SU-DHL-6 (cell line): ENCODE measurements at regions not wholly inside any gene's neighbourhood (a gene's known extent, or its start where the extent isn't known, plus 50 kb on each side); places are given as distances from the start of the nearest gene placed in this dataset.

Experiments used
- H2AFZ ChIP-seq: fragments of 200-600 bp; sonication (generic); 2 replicates; pipeline ENCODE4 v1.6.1; 2014; ENCODE audit warnings: low read depth, mild to moderate bottlenecking, moderate library complexity, mixed read lengths, antibody characterized with exemption, low read length; ENCODE audit not compliant: severe bottlenecking
- H3F3A ChIP-seq: fragments of 200-600 bp; shearing (Covaris generic); 2 replicates; pipeline ENCODE4 v1.6.0; 2016; ENCODE audit warnings: antibody characterized with exemption, mild to moderate bottlenecking; ENCODE audit not compliant: insufficient read depth
- H3K27ac ChIP-seq: fragments of 200-600 bp; sonication (generic); 2 replicates; pipeline ENCODE4 v1.5.1; 2016; ENCODE audit warnings: low read depth, mild to moderate bottlenecking, low read length, moderate library complexity, mixed read lengths
- H3K27me3 ChIP-seq: fragments of 200-600 bp; sonication (generic), shearing (Covaris generic); 2 replicates; pipeline ENCODE4 v1.6.0; 2014; ENCODE audit warnings: mild to moderate bottlenecking, low read length
- H3K36me3 ChIP-seq: fragments of 200-600 bp; sonication (generic); 2 replicates; pipeline ENCODE4 v1.6.1; 2014; ENCODE audit warnings: mild to moderate bottlenecking, low read length, mixed read lengths
- H3K4me2 ChIP-seq: fragments of 300-600, 200-600 bp; shearing (Covaris generic), sonication (generic); 2 replicates; pipeline ENCODE4 v1.6.0; 2014; ENCODE audit warnings: low read length, low read depth, mild to moderate bottlenecking; ENCODE audit not compliant: poor library complexity, severe bottlenecking
- H3K4me3 ChIP-seq: fragments of 200-600 bp; sonication (generic); 2 replicates; pipeline ENCODE4 v1.5.1; 2014; ENCODE audit warnings: antibody characterized with exemption, low read length, mild to moderate bottlenecking, mixed read lengths; ENCODE audit not compliant: insufficient read depth, poor library complexity, severe bottlenecking
- H3K79me2 ChIP-seq: fragments of 200-600 bp; sonication (generic); 2 replicates; pipeline ENCODE4 v1.6.1; 2014; ENCODE audit warnings: mild to moderate bottlenecking, low read length, moderate library complexity; ENCODE audit not compliant: insufficient read depth
- H3K9ac ChIP-seq: fragments of 200-600 bp; sonication (generic); 2 replicates; pipeline ENCODE4 v1.7.0; 2014; ENCODE audit warnings: mild to moderate bottlenecking, low read length
- H3K9me2 ChIP-seq: fragments of 200-600 bp; sonication (generic); replicated peaks from 2 replicates; pipeline ENCODE4 v1.6.1; 2014; ENCODE audit warnings: low read length; ENCODE audit not compliant: insufficient read depth
- H3K9me3 ChIP-seq: fragments of 200-600 bp; sonication (generic); 2 replicates; pipeline ENCODE4 v1.6.1; 2014; ENCODE audit warnings: low read length, mixed read lengths; ENCODE audit not compliant: insufficient read depth
- H4K20me1 ChIP-seq: fragments of 200-600 bp; sonication (generic); 2 replicates; pipeline ENCODE4 v1.6.1; 2014; ENCODE audit warnings: low read depth, mild to moderate bottlenecking, antibody characterized with exemption, low read length, moderate library complexity, mixed read lengths
- EZH2phosphoT487 ChIP-seq: fragments of 200-600 bp; sonication (generic), shearing (Covaris generic); conservative IDR thresholded peaks from 2 replicates; pipeline ENCODE4 v1.6.1; 2018; ENCODE audit warnings: mild to moderate bottlenecking, antibody characterized with exemption, low read length, moderate library complexity, mixed read lengths
- TF ChIP-seq, protein P1 (sequence below): fragments of 200-600 bp; sonication (generic); IDR thresholded peaks from one replicate; pipeline ENCODE4 v1.5.1; 2017; ENCODE audit warnings: antibody characterized with exemption, mild to moderate bottlenecking, low read length, moderate library complexity; ENCODE audit not compliant: insufficient read depth, poor library complexity, severe bottlenecking

DNA sequence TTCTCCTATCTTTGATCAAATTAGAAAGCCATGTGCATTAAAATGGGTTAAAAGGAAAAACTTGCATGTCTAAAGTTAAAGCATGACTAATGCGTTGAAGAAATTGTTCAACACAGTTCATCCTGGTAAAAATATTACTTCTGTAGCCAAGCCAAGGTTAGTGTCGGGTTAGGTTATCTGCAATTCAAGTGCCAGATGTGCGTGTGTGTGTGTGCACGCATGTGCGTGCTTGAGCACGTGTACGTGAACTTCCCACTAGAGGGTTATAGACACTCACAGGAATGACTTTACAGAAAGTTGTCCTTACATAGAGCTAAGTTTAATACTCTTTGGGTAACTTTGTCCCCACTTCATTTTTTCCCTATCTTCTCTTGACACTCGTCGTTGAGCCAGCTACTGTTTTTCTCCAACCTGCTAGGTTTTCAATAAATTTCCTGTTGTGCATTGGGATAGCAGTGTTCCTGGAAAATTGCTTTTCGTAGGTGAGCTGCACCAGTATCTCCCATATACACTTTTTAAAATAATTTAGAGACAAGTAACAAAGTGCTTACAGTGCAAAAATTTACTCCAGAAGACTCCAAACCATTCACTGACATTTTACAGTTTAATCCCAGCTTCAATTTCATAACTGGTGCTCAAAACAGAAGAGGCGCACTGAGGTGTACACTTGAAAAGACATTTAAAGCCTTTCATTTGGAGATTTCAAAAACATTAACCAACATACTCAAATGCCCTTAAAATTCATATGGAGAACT, 353.8 kb downstream of the NFIB start:
- Histone ChIP-seq H3K9me3 (no peaks in the 10 kb centered on the region), H3F3A (no peaks in the 10 kb centered on the region), H2AFZ (no peak overlapping the region), H4K20me1 (no peaks in the 10 kb centered on the region), H3K27me3 (no peaks in the 10 kb centered on the region), H3K4me3 (no peak overlapping the region), H3K9ac (no peak overlapping the region), H3K9me2 (0 out of 2 replicates have a peak, but pooled peaks cover 6% of the 10 kb centered on the region), H3K79me2 (no peaks in the 10 kb centered on the region), H3K27ac (no peak overlapping the region), H3K36me3 (no peaks in the 10 kb centered on the region), H3K4me2 (no peak overlapping the region)
- TF ChIP-seq, protein P1, sequence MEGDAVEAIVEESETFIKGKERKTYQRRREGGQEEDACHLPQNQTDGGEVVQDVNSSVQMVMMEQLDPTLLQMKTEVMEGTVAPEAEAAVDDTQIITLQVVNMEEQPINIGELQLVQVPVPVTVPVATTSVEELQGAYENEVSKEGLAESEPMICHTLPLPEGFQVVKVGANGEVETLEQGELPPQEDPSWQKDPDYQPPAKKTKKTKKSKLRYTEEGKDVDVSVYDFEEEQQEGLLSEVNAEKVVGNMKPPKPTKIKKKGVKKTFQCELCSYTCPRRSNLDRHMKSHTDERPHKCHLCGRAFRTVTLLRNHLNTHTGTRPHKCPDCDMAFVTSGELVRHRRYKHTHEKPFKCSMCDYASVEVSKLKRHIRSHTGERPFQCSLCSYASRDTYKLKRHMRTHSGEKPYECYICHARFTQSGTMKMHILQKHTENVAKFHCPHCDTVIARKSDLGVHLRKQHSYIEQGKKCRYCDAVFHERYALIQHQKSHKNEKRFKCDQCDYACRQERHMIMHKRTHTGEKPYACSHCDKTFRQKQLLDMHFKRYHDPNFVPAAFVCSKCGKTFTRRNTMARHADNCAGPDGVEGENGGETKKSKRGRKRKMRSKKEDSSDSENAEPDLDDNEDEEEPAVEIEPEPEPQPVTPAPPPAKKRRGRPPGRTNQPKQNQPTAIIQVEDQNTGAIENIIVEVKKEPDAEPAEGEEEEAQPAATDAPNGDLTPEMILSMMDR, result no peak
- TF ChIP-seq EZH2phosphoT487, result no peak

DNA sequence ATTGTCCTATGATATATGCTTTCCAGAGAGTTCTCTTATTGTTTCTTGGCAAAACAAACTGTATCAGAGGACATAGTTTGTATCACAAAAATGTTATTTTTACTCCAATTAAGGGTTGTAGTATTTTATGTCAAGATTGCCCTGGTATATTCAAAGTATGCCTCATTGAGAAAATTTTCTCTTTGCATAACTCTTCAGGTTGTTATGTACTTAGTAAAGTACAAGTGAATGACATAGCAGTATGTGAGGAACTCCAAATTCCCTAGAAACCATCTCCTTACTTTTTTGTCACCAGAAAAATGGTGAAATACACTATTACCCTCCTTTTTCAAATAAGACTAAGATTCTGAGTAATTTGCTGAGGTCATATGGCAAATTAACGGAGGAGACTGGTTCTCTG, 355.3 kb downstream of the NFIB start:
- Histone ChIP-seq H3K36me3 (no peaks in the 10 kb centered on the region), H3K27me3 (no peaks in the 10 kb centered on the region), H2AFZ (no peak overlapping the region), H3K79me2 (no peaks in the 10 kb centered on the region), H3F3A (no peaks in the 10 kb centered on the region), H3K27ac (no peak overlapping the region), H3K9ac (no peak overlapping the region), H4K20me1 (no peaks in the 10 kb centered on the region), H3K9me3 (no peaks in the 10 kb centered on the region), H3K4me2 (no peak overlapping the region), H3K9me2 (0 out of 2 replicates have a peak, but pooled peaks cover 6% of the 10 kb centered on the region), H3K4me3 (no peak overlapping the region)
- TF ChIP-seq EZH2phosphoT487, result no peak
- TF ChIP-seq, protein P1, result no peak

DNA sequence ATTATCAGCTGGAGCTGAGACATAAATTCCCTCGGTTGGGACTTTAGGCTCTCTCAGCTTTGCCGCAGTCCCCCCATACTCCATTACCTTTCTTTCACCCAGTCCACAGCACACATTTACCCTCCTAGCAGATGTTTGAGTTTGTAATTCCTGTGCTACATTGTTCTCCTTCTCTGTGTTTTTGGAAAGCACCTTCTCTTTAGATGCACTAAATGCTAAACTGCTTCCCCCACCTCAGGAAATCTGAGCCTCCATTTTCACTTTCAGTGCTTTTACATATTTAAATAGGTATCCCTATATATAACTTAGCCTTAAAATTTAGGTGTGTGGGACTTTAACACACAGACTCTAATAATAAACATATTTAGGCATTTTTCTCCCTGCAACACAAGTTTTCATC, 356.9 kb downstream of the NFIB start:
- no peak overlapping the region for H3K4me3 ChIP-seq
- H3K79me2 ChIP-seq, result no peaks in the 10 kb centered on the region
- H3K27ac ChIP-seq, result no peak overlapping the region
- H3K4me2 ChIP-seq, result no peak overlapping the region
- H4K20me1 ChIP-seq, result no peaks in the 10 kb centered on the region
- no peak overlapping the region for H3K9ac ChIP-seq
- no peaks in the 10 kb centered on the region for H3K36me3 ChIP-seq
- H3F3A ChIP-seq, result no peaks in the 10 kb centered on the region
- no peaks in the 10 kb centered on the region for H3K27me3 ChIP-seq
- H3K9me3 ChIP-seq, result no peaks in the 10 kb centered on the region
- H2AFZ ChIP-seq, result no peak overlapping the region
- TF ChIP-seq, protein P1, result no peak
- no peak for TF ChIP-seq EZH2phosphoT487
- 0 out of 2 replicates have a peak, but pooled peaks cover 6% of the 10 kb centered on the region for H3K9me2 ChIP-seq
